ENCODE measurements at regions not wholly inside any gene's neighbourhood (a gene's known extent, or its start where the extent isn't known, plus 50 kb on each side); places are given as distances from the start of the nearest gene placed in this dataset.
"Not testable (repeated sequence)": the region's sequence is repeated elsewhere in the genome, so short reads cannot be mapped to it uniquely, and the experiment has no call there.

GRCh38 chr9:108258640-108259039 is 597.1 kb downstream of the ACTL7B start:
- Histone ChIP-seq H3K4me3 (ENCODE audit: insufficient read depth, low read depth, low read length) (no peak overlapping the region), H3K4me1 (ENCODE audit: control insufficient read depth, insufficient read depth, low read length) (no peaks in the 10 kb centered on the region), H3K9me3 (ENCODE audit: control insufficient read depth, low read length) (no peaks in the 10 kb centered on the region), H3K36me3 (ENCODE audit: control insufficient read depth, insufficient read depth, low read length) (no peaks in the 10 kb centered on the region), H3K27ac (ENCODE audit: insufficient read depth, low read depth, low read length, poor library complexity, severe bottlenecking) (no peak overlapping the region), H3K27me3 (ENCODE audit: control insufficient read depth, insufficient read depth, low read length, poor library complexity, severe bottlenecking) (no peaks in the 10 kb centered on the region)
- WGBS, 2 experiments: 48 to 95% methylated on average over 1 to 2 of the region's 2 CpGs

GRCh38 chr9:108257382-108257781 is 598.4 kb downstream of the ACTL7B start:
- Histone ChIP-seq H3K27me3 (ENCODE audit: control insufficient read depth, insufficient read depth, low read length, poor library complexity, severe bottlenecking) (no peaks in the 10 kb centered on the region), H3K9me3 (ENCODE audit: control insufficient read depth, low read length) (no peaks in the 10 kb centered on the region), H3K4me3 (ENCODE audit: insufficient read depth, low read depth, low read length) (no peak overlapping the region), H3K36me3 (ENCODE audit: control insufficient read depth, insufficient read depth, low read length) (no peaks in the 10 kb centered on the region), H3K4me1 (ENCODE audit: control insufficient read depth, insufficient read depth, low read length) (no peaks in the 10 kb centered on the region), H3K27ac (ENCODE audit: insufficient read depth, low read depth, low read length, poor library complexity, severe bottlenecking) (no peak overlapping the region)
- 85 to 94% methylated on average over 3 to 5 of the region's 5 CpGs for WGBS, 2 experiments

GRCh38 chr9:108254236-108254635 is 601.5 kb downstream of the ACTL7B start:
- Histone ChIP-seq H3K27ac (ENCODE audit: insufficient read depth, low read depth, low read length, poor library complexity, severe bottlenecking) (no peak overlapping the region), H3K9me3 (ENCODE audit: control insufficient read depth, low read length) (no peaks in the 10 kb centered on the region), H3K36me3 (ENCODE audit: control insufficient read depth, insufficient read depth, low read length) (no peaks in the 10 kb centered on the region), H3K4me3 (ENCODE audit: insufficient read depth, low read depth, low read length) (no peak overlapping the region), H3K27me3 (ENCODE audit: control insufficient read depth, insufficient read depth, low read length, poor library complexity, severe bottlenecking) (no peaks in the 10 kb centered on the region), H3K4me1 (ENCODE audit: control insufficient read depth, insufficient read depth, low read length) (no peaks in the 10 kb centered on the region)
- WGBS, 2 experiments: 60 to 63% methylated on average over 2 of the region's 2 CpGs

DNA sequence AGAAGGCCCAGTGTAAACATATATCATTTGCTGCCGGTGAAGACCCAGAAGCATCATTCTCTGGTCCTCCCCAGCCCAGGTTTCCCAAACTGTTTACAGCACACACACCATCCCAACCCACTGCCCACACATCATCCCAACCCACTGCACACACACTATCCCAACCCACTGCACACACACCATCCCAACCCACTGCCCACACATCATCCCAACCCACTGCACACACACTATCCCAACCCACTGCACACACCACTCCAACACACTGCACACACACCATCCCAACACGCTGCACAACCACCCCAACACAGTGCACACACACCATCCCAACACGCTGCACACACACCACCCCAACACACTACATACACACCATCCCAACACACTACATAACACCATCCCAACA is 608.4 kb downstream of the ACTL7B start:
- 90% methylated on average over 3 of the region's 3 CpGs for WGBS, 2 experiments
- H3K4me3 ChIP-seq (ENCODE audit: insufficient read depth, low read depth, low read length); H3K4me1 ChIP-seq (ENCODE audit: control insufficient read depth, insufficient read depth, low read length); H3K36me3 ChIP-seq (ENCODE audit: control insufficient read depth, insufficient read depth, low read length); H3K9me3 ChIP-seq (ENCODE audit: control insufficient read depth, low read length); H3K27ac ChIP-seq (ENCODE audit: insufficient read depth, low read depth, low read length, poor library complexity, severe bottlenecking); H3K27me3 ChIP-seq (ENCODE audit: control insufficient read depth, insufficient read depth, low read length, poor library complexity, severe bottlenecking): not testable (repeated sequence)

GRCh38 chr9:108245901-108246300 is 609.9 kb downstream of the ACTL7B start:
- WGBS, 2 experiments: 83 to 97% methylated on average over 1 of the region's 1 CpG
- Histone ChIP-seq H3K36me3 (ENCODE audit: control insufficient read depth, insufficient read depth, low read length) (no peaks in the 10 kb centered on the region), H3K4me1 (ENCODE audit: control insufficient read depth, insufficient read depth, low read length) (no peaks in the 10 kb centered on the region), H3K27me3 (ENCODE audit: control insufficient read depth, insufficient read depth, low read length, poor library complexity, severe bottlenecking) (no peaks in the 10 kb centered on the region), H3K4me3 (ENCODE audit: insufficient read depth, low read depth, low read length) (no peak overlapping the region), H3K9me3 (ENCODE audit: control insufficient read depth, low read length) (no peaks in the 10 kb centered on the region), H3K27ac (ENCODE audit: insufficient read depth, low read depth, low read length, poor library complexity, severe bottlenecking) (no peak overlapping the region)

GRCh38 chr9:108245331-108245730 is 610.5 kb downstream of the ACTL7B start:
- no peaks in the 10 kb centered on the region for H3K36me3 ChIP-seq (ENCODE audit: control insufficient read depth, insufficient read depth, low read length)
- no peak overlapping the region for H3K27ac ChIP-seq (ENCODE audit: insufficient read depth, low read depth, low read length, poor library complexity, severe bottlenecking)
- H3K27me3 ChIP-seq (ENCODE audit: control insufficient read depth, insufficient read depth, low read length, poor library complexity, severe bottlenecking): no peaks in the 10 kb centered on the region
- WGBS, 2 experiments: 71 to 89% methylated on average over 1 of the region's 2 CpGs
- H3K4me1 ChIP-seq (ENCODE audit: control insufficient read depth, insufficient read depth, low read length): no peaks in the 10 kb centered on the region
- H3K4me3 ChIP-seq (ENCODE audit: insufficient read depth, low read depth, low read length): no peak overlapping the region
- no peaks in the 10 kb centered on the region for H3K9me3 ChIP-seq (ENCODE audit: control insufficient read depth, low read length)

DNA sequence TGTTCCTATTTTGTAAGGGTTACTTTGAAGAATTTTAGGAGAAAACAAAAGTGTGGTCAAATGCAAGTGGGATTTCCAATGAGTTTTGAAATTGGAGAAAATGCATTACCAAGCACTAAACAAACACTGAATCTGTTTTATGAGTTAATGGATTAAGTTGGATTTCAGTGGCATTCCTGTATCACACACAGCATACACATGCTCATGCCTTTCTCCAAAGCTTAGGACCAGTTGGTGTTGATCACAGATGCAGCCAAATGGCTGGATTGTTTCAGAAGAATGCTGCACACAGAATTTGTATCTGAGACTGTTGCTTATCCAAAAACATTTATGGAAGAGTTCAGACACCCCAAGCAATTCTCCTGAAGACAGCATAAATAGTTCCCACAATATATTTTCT is 611.1 kb downstream of the ACTL7B start:
- H3K4me3 ChIP-seq (ENCODE audit: insufficient read depth, low read depth, low read length): no peak overlapping the region
- H3K36me3 ChIP-seq (ENCODE audit: control insufficient read depth, insufficient read depth, low read length): no peaks in the 10 kb centered on the region
- no peaks in the 10 kb centered on the region for H3K9me3 ChIP-seq (ENCODE audit: control insufficient read depth, low read length)
- no peaks in the 10 kb centered on the region for H3K4me1 ChIP-seq (ENCODE audit: control insufficient read depth, insufficient read depth, low read length)
- H3K27me3 ChIP-seq (ENCODE audit: control insufficient read depth, insufficient read depth, low read length, poor library complexity, severe bottlenecking): no peaks in the 10 kb centered on the region
- no peak overlapping the region for H3K27ac ChIP-seq (ENCODE audit: insufficient read depth, low read depth, low read length, poor library complexity, severe bottlenecking)

DNA sequence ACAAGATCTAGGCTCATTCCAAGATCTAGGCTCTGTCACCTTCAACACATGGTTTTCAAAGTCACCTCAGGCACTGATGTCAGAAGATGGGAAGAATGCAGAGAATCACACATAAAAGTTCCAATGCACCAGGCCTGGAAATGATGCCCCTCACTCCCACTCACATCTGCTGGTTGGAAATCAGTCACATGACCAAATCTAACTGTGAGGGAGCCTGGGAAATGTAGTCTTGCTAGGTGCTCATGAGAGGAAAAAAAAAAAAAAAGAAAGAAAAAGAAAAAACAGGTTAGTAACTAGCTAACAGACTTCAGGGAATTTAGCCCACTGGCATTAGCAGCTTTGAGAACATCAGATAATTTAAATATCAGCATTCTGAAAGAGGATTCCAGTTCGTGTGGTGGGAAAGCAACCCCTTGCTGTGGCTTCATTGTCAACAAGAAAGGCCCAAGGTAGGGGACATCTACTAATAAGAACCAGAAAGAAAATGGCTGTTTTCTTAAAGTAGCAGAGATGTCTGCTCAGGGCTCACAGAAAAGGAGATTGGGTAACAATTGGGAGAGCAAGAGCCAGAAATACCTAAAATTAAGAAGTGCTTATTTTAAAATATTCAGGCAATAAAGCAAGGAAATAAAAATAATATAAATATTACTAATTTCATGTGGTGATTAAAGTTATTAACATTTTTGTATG is 614.3 kb downstream of the ACTL7B start:
- WGBS, 2 experiments: 0 to 18% methylated on average over 1 of the region's 1 CpG
- H3K36me3 ChIP-seq (ENCODE audit: control insufficient read depth, insufficient read depth, low read length): no peaks in the 10 kb centered on the region
- H3K27ac ChIP-seq (ENCODE audit: insufficient read depth, low read depth, low read length, poor library complexity, severe bottlenecking): no peak overlapping the region
- H3K4me1 ChIP-seq (ENCODE audit: control insufficient read depth, insufficient read depth, low read length): no peaks in the 10 kb centered on the region
- no peak overlapping the region for H3K4me3 ChIP-seq (ENCODE audit: insufficient read depth, low read depth, low read length)
- no peaks in the 10 kb centered on the region for H3K27me3 ChIP-seq (ENCODE audit: control insufficient read depth, insufficient read depth, low read length, poor library complexity, severe bottlenecking)
- H3K9me3 ChIP-seq (ENCODE audit: control insufficient read depth, low read length): no peaks in the 10 kb centered on the region

DNA sequence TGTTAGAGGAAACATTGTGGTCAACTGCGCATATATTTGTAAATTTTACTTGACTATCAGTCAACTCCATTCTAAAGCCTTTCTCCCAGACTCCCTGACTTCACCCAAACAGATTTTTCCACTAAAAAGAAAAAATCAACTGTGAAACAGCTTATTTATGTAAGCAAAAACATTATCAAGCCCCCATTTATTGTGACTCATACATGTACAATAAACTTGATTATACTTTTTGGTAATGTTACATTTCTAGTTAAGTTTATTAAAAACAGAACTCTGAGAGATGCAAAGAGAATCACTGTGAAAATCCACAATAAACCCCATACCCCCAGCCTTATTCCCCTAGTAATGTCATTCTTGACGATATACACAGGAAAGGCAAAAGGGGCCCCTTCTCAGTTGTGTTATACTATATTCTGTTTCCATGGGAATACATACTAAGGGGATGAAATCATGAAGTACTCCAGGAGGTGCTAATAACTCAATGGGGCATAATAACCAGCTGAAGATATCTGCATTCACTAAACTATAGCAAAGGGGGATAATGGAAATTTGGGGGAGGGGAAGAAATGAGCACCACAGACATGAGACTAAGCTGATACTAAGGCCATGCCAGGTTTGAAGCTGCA is 616.0 kb downstream of the ACTL7B start:
- Histone ChIP-seq H3K4me1 (ENCODE audit: control insufficient read depth, insufficient read depth, low read length) (no peaks in the 10 kb centered on the region), H3K9me3 (ENCODE audit: control insufficient read depth, low read length) (no peaks in the 10 kb centered on the region), H3K36me3 (ENCODE audit: control insufficient read depth, insufficient read depth, low read length) (no peaks in the 10 kb centered on the region), H3K27me3 (ENCODE audit: control insufficient read depth, insufficient read depth, low read length, poor library complexity, severe bottlenecking) (no peaks in the 10 kb centered on the region), H3K27ac (ENCODE audit: insufficient read depth, low read depth, low read length, poor library complexity, severe bottlenecking) (no peak overlapping the region), H3K4me3 (ENCODE audit: insufficient read depth, low read depth, low read length) (no peak overlapping the region)
- 89 to 94% methylated on average over 1 to 2 of the region's 2 CpGs for WGBS, 2 experiments

- 90 to 98% methylated on average over 3 of the region's 3 CpGs for WGBS, 2 experiments
- Histone ChIP-seq H3K36me3 (ENCODE audit: control insufficient read depth, insufficient read depth, low read length) (no peaks in the 10 kb centered on the region), H3K27ac (ENCODE audit: insufficient read depth, low read depth, low read length, poor library complexity, severe bottlenecking) (no peak overlapping the region), H3K27me3 (ENCODE audit: control insufficient read depth, insufficient read depth, low read length, poor library complexity, severe bottlenecking) (no peaks in the 10 kb centered on the region), H3K4me3 (ENCODE audit: insufficient read depth, low read depth, low read length) (no peak overlapping the region), H3K4me1 (ENCODE audit: control insufficient read depth, insufficient read depth, low read length) (no peaks in the 10 kb centered on the region), H3K9me3 (ENCODE audit: control insufficient read depth, low read length) (no peaks in the 10 kb centered on the region)
These were observed 620.2 kb downstream of the ACTL7B start for GRCh38 chr9:108235609-108236008.
